ENCODE measurements at regions not wholly inside any gene's neighbourhood (a gene's known extent, or its start where the extent isn't known, plus 50 kb on each side); places are given as distances from the start of the nearest gene placed in this dataset.
"Not testable (repeated sequence)": the region's sequence is repeated elsewhere in the genome, so short reads cannot be mapped to it uniquely, and the experiment has no call there.

GRCh38 chr13:97544971-97545499 is 111.1 kb downstream of the RAP2A start:
- not testable (repeated sequence) for H3K9me3 Mint-ChIP-seq; H3K27ac Mint-ChIP-seq; H3K4me3 Mint-ChIP-seq; H3K4me1 Mint-ChIP-seq (ENCODE audit: low read depth); H3K36me3 Mint-ChIP-seq (ENCODE audit: low read depth); H3K27me3 Mint-ChIP-seq (ENCODE audit: low read depth); DNase-seq (ENCODE audit: low spot score)

GRCh38 chr13:97548138-97548537 is 114.2 kb downstream of the RAP2A start:
- H3K27me3 Mint-ChIP-seq (ENCODE audit: low read depth), result no peaks in the 10 kb centered on the region

GRCh38 chr13:97548711-97549110 is 114.7 kb downstream of the RAP2A start:
- Mint-ChIP-seq H3K27me3 (ENCODE audit: low read depth) (no peaks in the 10 kb centered on the region), H3K4me1 (ENCODE audit: low read depth) (no peaks in the 10 kb centered on the region), H3K27ac (no peak overlapping the region), H3K4me3 (no peak overlapping the region), H3K9me3 (no peaks in the 10 kb centered on the region), H3K36me3 (ENCODE audit: low read depth) (no peaks in the 10 kb centered on the region)
- DNase-seq (ENCODE audit: low spot score), result no peak

More at GRCh38 chr13:97548138-97548537, 114.2 kb downstream of the RAP2A start:
- Mint-ChIP-seq H3K9me3 (no peaks in the 10 kb centered on the region), H3K27ac (no peak overlapping the region), H3K4me1 (ENCODE audit: low read depth) (no peaks in the 10 kb centered on the region), H3K36me3 (ENCODE audit: low read depth) (no peaks in the 10 kb centered on the region), H3K4me3 (no peak overlapping the region)
- no peak for DNase-seq (ENCODE audit: low spot score)

- Mint-ChIP-seq H3K4me3 (no peak overlapping the region), H3K27ac (no peak overlapping the region), H3K36me3 (ENCODE audit: low read depth) (no peaks in the 10 kb centered on the region), H3K27me3 (ENCODE audit: low read depth) (no peaks in the 10 kb centered on the region), H3K9me3 (no peaks in the 10 kb centered on the region), H3K4me1 (ENCODE audit: low read depth) (no peaks in the 10 kb centered on the region)
- DNase-seq (ENCODE audit: low spot score), result no peak
Measured at GRCh38 chr13:97549201-97549600, 115.2 kb downstream of the RAP2A start.

GRCh38 chr13:97554496-97554895 is 120.5 kb downstream of the RAP2A start:
- Mint-ChIP-seq H3K27me3 (ENCODE audit: low read depth) (no peaks in the 10 kb centered on the region), H3K9me3 (no peaks in the 10 kb centered on the region)
- no peak for DNase-seq (ENCODE audit: low spot score)

GRCh38 chr13:97555034-97555433 is 121.1 kb downstream of the RAP2A start:
- no peaks in the 10 kb centered on the region for H3K4me1 Mint-ChIP-seq (ENCODE audit: low read depth)
- H3K36me3 Mint-ChIP-seq (ENCODE audit: low read depth), result no peaks in the 10 kb centered on the region

More at GRCh38 chr13:97554496-97554895, 120.5 kb downstream of the RAP2A start:
- Mint-ChIP-seq H3K4me1 (ENCODE audit: low read depth) (no peaks in the 10 kb centered on the region), H3K36me3 (ENCODE audit: low read depth) (no peaks in the 10 kb centered on the region), H3K27ac (no peak overlapping the region), H3K4me3 (no peak overlapping the region)

GRCh38 chr13:97559030-97559429 is 125.1 kb downstream of the RAP2A start:
- no peaks in the 10 kb centered on the region for H3K4me1 Mint-ChIP-seq (ENCODE audit: low read depth)

More at GRCh38 chr13:97555034-97555433, 121.1 kb downstream of the RAP2A start:
- DNase-seq (ENCODE audit: low spot score), result no peak
- Mint-ChIP-seq H3K9me3 (no peaks in the 10 kb centered on the region), H3K27ac (no peak overlapping the region), H3K27me3 (ENCODE audit: low read depth) (no peaks in the 10 kb centered on the region), H3K4me3 (no peak overlapping the region)

GRCh38 chr13:97559981-97560380 is 126.0 kb downstream of the RAP2A start:
- H3K4me3 Mint-ChIP-seq, result no peak overlapping the region
- H3K27ac Mint-ChIP-seq, result no peak overlapping the region
- DNase-seq (ENCODE audit: low spot score), result no peak
- H3K27me3 Mint-ChIP-seq (ENCODE audit: low read depth), result no peaks in the 10 kb centered on the region
- no peaks in the 10 kb centered on the region for H3K4me1 Mint-ChIP-seq (ENCODE audit: low read depth)
- no peaks in the 10 kb centered on the region for H3K36me3 Mint-ChIP-seq (ENCODE audit: low read depth)
- no peaks in the 10 kb centered on the region for H3K9me3 Mint-ChIP-seq

More at GRCh38 chr13:97559030-97559429, 125.1 kb downstream of the RAP2A start:
- no peaks in the 10 kb centered on the region for H3K27me3 Mint-ChIP-seq (ENCODE audit: low read depth)
- H3K4me3 Mint-ChIP-seq, result no peak overlapping the region
- no peaks in the 10 kb centered on the region for H3K36me3 Mint-ChIP-seq (ENCODE audit: low read depth)
- no peak for DNase-seq (ENCODE audit: low spot score)
- no peaks in the 10 kb centered on the region for H3K9me3 Mint-ChIP-seq
- H3K27ac Mint-ChIP-seq, result no peak overlapping the region

GRCh38 chr13:97561182-97561581 is 127.2 kb downstream of the RAP2A start:
- no peak overlapping the region for H3K4me3 Mint-ChIP-seq
- no peaks in the 10 kb centered on the region for H3K4me1 Mint-ChIP-seq (ENCODE audit: low read depth)
- no peaks in the 10 kb centered on the region for H3K9me3 Mint-ChIP-seq
- no peaks in the 10 kb centered on the region for H3K36me3 Mint-ChIP-seq (ENCODE audit: low read depth)
- peaks cover 3% of the 10 kb centered on the region for H3K27me3 Mint-ChIP-seq (ENCODE audit: low read depth)
- no peak overlapping the region for H3K27ac Mint-ChIP-seq
- no peak for DNase-seq (ENCODE audit: low spot score)

- no peaks in the 10 kb centered on the region for H3K36me3 Mint-ChIP-seq (ENCODE audit: low read depth)
- H3K4me3 Mint-ChIP-seq, result no peak overlapping the region
- no peak overlapping the region for H3K27ac Mint-ChIP-seq
- DNase-seq (ENCODE audit: low spot score), result no peak
- peaks cover 3% of the 10 kb centered on the region for H3K27me3 Mint-ChIP-seq (ENCODE audit: low read depth)
- H3K9me3 Mint-ChIP-seq, result no peaks in the 10 kb centered on the region
- H3K4me1 Mint-ChIP-seq (ENCODE audit: low read depth), result no peaks in the 10 kb centered on the region
Measured at GRCh38 chr13:97562962-97563361, 129.0 kb downstream of the RAP2A start.

GRCh38 chr13:97564956-97565355 is 131.0 kb downstream of the RAP2A start:
- no peak for DNase-seq (ENCODE audit: low spot score)
- Mint-ChIP-seq H3K4me3 (no peak overlapping the region), H3K27me3 (ENCODE audit: low read depth) (peaks cover 3% of the 10 kb centered on the region), H3K9me3 (no peaks in the 10 kb centered on the region), H3K36me3 (ENCODE audit: low read depth) (no peaks in the 10 kb centered on the region), H3K27ac (no peak overlapping the region), H3K4me1 (ENCODE audit: low read depth) (no peaks in the 10 kb centered on the region)

- peaks cover 3% of the 10 kb centered on the region for H3K27me3 Mint-ChIP-seq (ENCODE audit: low read depth)
- no peak overlapping the region for H3K4me3 Mint-ChIP-seq
- H3K9me3 Mint-ChIP-seq, result no peaks in the 10 kb centered on the region
- H3K27ac Mint-ChIP-seq, result no peak overlapping the region
- no peak for DNase-seq (ENCODE audit: low spot score)
- no peaks in the 10 kb centered on the region for H3K36me3 Mint-ChIP-seq (ENCODE audit: low read depth)
- H3K4me1 Mint-ChIP-seq (ENCODE audit: low read depth), result no peaks in the 10 kb centered on the region
Measured at GRCh38 chr13:97565906-97566305, 131.9 kb downstream of the RAP2A start.

- Mint-ChIP-seq H3K4me3 (no peak overlapping the region), H3K27ac (no peak overlapping the region), H3K27me3 (ENCODE audit: low read depth) (peaks cover 3% of the 10 kb centered on the region), H3K4me1 (ENCODE audit: low read depth) (no peaks in the 10 kb centered on the region), H3K36me3 (ENCODE audit: low read depth) (no peaks in the 10 kb centered on the region), H3K9me3 (no peaks in the 10 kb centered on the region)
- DNase-seq (ENCODE audit: low spot score), result no peak
Measured at GRCh38 chr13:97566907-97567306, 132.9 kb downstream of the RAP2A start.

GRCh38 chr13:97567510-97568243 is 133.7 kb downstream of the RAP2A start:
- no peaks in the 10 kb centered on the region for H3K36me3 Mint-ChIP-seq (ENCODE audit: low read depth)
- H3K9me3 Mint-ChIP-seq, result no peaks in the 10 kb centered on the region
- no peak for DNase-seq (ENCODE audit: low spot score)
- no peaks in the 10 kb centered on the region for H3K4me1 Mint-ChIP-seq (ENCODE audit: low read depth)
- H3K27me3 Mint-ChIP-seq (ENCODE audit: low read depth), result peaks cover 3% of the 10 kb centered on the region
- H3K4me3 Mint-ChIP-seq, result no peak overlapping the region
- no peak overlapping the region for H3K27ac Mint-ChIP-seq

- Mint-ChIP-seq H3K4me1 (ENCODE audit: low read depth) (no peaks in the 10 kb centered on the region), H3K27ac (no peak overlapping the region), H3K27me3 (ENCODE audit: low read depth) (peaks cover 3% of the 10 kb centered on the region), H3K4me3 (no peak overlapping the region), H3K9me3 (no peaks in the 10 kb centered on the region), H3K36me3 (ENCODE audit: low read depth) (no peaks in the 10 kb centered on the region)
- DNase-seq (ENCODE audit: low spot score), result no peak
Measured at GRCh38 chr13:97568850-97569249, 134.9 kb downstream of the RAP2A start.

Data from T-helper 2 cell treated with Interferon-gamma antibody and Interleukin-4, amounts not matched to agents 5 μg/mL and 100 μg/mL, for 36 hours (primary cell).